ENCODE measurements at regions not wholly inside any gene's neighbourhood (a gene's known extent, or its start where the extent isn't known, plus 50 kb on each side); places are given as distances from the start of the nearest gene placed in this dataset.

- Histone ChIP-seq H3K27me3 (ENCODE audit: control insufficient read depth in 1 of 2, insufficient read depth in 2 of 2, low read length in 2 of 2) (peaks cover 0 to 4% of the 10 kb centered on the region in 2 experiments; a peak in 1 of 5 replicates), H2AFZ (ENCODE audit: low read length) (no peak overlapping the region), H3K9me3 (ENCODE audit: low read length) (peaks cover 13% of the 10 kb centered on the region), H3K36me3 (replicated peaks in 1 of 2; ENCODE audit: control insufficient read depth in 1 of 2, insufficient read depth in 2 of 2, low read length in 2 of 2) (no peaks in the 10 kb centered on the region), H3K9ac (ENCODE audit: insufficient read depth, low read depth, low read length) (no peak overlapping the region), H3K79me2 (ENCODE audit: insufficient read depth, low read length) (no peaks in the 10 kb centered on the region), H3K27ac (ENCODE audit: extremely low read length, insufficient read depth, low read length) (no peak overlapping the region), H3K4me2 (ENCODE audit: low read depth, low read length) (no peak overlapping the region), H3K4me1 (ENCODE audit: insufficient read depth, low read length) (peaks cover 15% of the 10 kb centered on the region), H4K20me1 (ENCODE audit: insufficient read depth, low read length) (no peaks in the 10 kb centered on the region), H3K4me3 (replicated peaks in 1 of 3; ENCODE audit: insufficient read depth in 1 of 3, low read depth in 2 of 3, low read length in 3 of 3) (no peak overlapping the region)
- in situ Hi-C loops (cut with HindIII; ENCODE audit: extremely low pct_ligation_motif_present, low pct_unique_long_range_greater_than_20kb) = no loop called here
- FAIRE-seq = no peak
- ChIA-PET POLR2A (interaction anchor here (1.5 kb wide), 1 partner anchor 72 kb away, joined by 3 read pairs; the partner anchor contains the start of gene TNFAIP3), CTCF (ENCODE audit: low intra/inter-chr PET ratio, low total read pairs) (interaction anchor here (3.8 kb wide), 1 partner anchor 232 kb away, joined by 29 read pairs; no protein-coding TSS in a partner anchor)
- intact Hi-C loops (cut with micrococcal nuclease; ENCODE audit: unreplicated experiment) = no loop called here
- 4% methylated on average over 1 of the region's 1 CpG for WGBS (ENCODE audit: low lambda C conversion rate)
- TF ChIP-seq ZMAT5 (CRISPR knock-in tag; IDR thresholded peaks at IDR 0.05; ENCODE audit: borderline replicate concordance, low read depth) (no peak), MEF2D (CRISPR knock-in tag; IDR thresholded peaks at IDR 0.05) (no peak), SRSF1 (optimal IDR thresholded peaks at IDR 0.05; ENCODE audit: low read depth, low read length) (no peak), PATZ1 (CRISPR knock-in tag; IDR thresholded peaks at IDR 0.05) (no peak), SALL1 (CRISPR knock-in tag; IDR thresholded peaks at IDR 0.05) (no peak), IRX3 (CRISPR knock-in tag; IDR thresholded peaks at IDR 0.05; ENCODE audit: borderline replicate concordance, low read depth) (no peak), MAFK (conservative IDR thresholded peaks at IDR 0.05 in 1 of 2, IDR thresholded peaks at IDR 0.05 in 1 of 2; ENCODE audit: low read length in 2 of 2) (no peak), ZNF784 (CRISPR knock-in tag; IDR thresholded peaks at IDR 0.05; ENCODE audit: borderline replicate concordance) (no peak), ZNF20 (CRISPR knock-in tag; IDR thresholded peaks at IDR 0.05) (no peak), NFE2 (CRISPR knock-in tag; IDR thresholded peaks at IDR 0.05) (no peak), ZNF644 (CRISPR knock-in tag; IDR thresholded peaks at IDR 0.05; ENCODE audit: low read depth) (no peak), NPAS2 (CRISPR knock-in tag; IDR thresholded peaks at IDR 0.05; ENCODE audit: borderline replicate concordance) (no peak), CCAR2 (optimal IDR thresholded peaks at IDR 0.05; ENCODE audit: low read depth, low read length) (no peak)
- DNase-seq (ENCODE audit: low spot score) = no peak
- ATAC-seq = no peak
- BruUV-seq (replicated peaks) = no TSS peak
These were observed 71.8 kb downstream of the TNFAIP3 start for GRCh38 chr6:137938770-137939379.
